SK-N-SH (cell line): ENCODE measurements at regions not wholly inside any gene's neighbourhood (a gene's known extent, or its start where the extent isn't known, plus 50 kb on each side); places are given as distances from the start of the nearest gene placed in this dataset.

Source experiments
- CTCF ChIA-PET: fragments of 300-600, 350-600 bp; formaldehyde crosslinking; extraction: SDS; loops from one replicate; lab custom pipeline; 2021; lab: Yijun Ruan, JAX
- POLR2A ChIA-PET: fragments of 350-600 bp; sonication (Branson Sonifier 250); formaldehyde crosslinking; extraction: SDS; loops from one replicate; lab custom pipeline; 2020; ENCODE audit warnings: antibody characterized with exemption, inconsistent platforms; lab: Yijun Ruan, JAX
- DNase-seq: peaks from one replicate; pipeline ENCODE4 v3.0.0; 2012
- H2AFZ ChIP-seq: fragments of 200-600 bp; sonication (generic); 2 replicates; pipeline ENCODE4 v1.8.1; 2016; ENCODE audit warnings: antibody characterized with exemption, mild to moderate bottlenecking, low read depth
- H3F3A ChIP-seq: fragments of 200-600 bp; sonication (generic); replicated peaks from 2 replicates; pipeline ENCODE3; 2016; ENCODE audit warnings: antibody characterized with exemption, mild to moderate bottlenecking; ENCODE audit not compliant: insufficient read depth
- H3K27ac ChIP-seq, 2 experiments: fragments of 200-500 bp in 1 of 2; fragments of 200-600 bp in 1 of 2; sonication (Bioruptor generic) in 1 of 2; sonication (generic), shearing (Covaris generic) in 1 of 2; 2 replicates each; pipeline versions ENCODE4 v1.5.1 to v1.6.1; 2014 to 2016; ENCODE audit warnings: low read depth in 2 of 2, inconsistent platforms in 1 of 2, low read length in 1 of 2, mild to moderate bottlenecking in 1 of 2, mixed read lengths in 1 of 2
- H3K27me3 ChIP-seq: fragments of 200-600 bp; sonication (generic), shearing (Covaris generic); 2 replicates; pipeline ENCODE4 v1.6.1; 2016; ENCODE audit warnings: mixed run types; ENCODE audit not compliant: insufficient read depth
- H3K36me3 ChIP-seq, 2 experiments: fragments of 200-500 bp in 1 of 2; fragments of 200-600 bp in 1 of 2; sonication (Bioruptor generic) in 1 of 2; sonication (generic) in 1 of 2; replicated peaks in 1 of 2; 2 replicates each; pipeline versions ENCODE3 to v1.5.1; 2014 to 2016; ENCODE audit warnings: low read length in 1 of 2, mild to moderate bottlenecking in 1 of 2; ENCODE audit not compliant: insufficient read depth in 2 of 2, control insufficient read depth in 1 of 2
- H3K4me1 ChIP-seq, 2 experiments: fragments of 200-500 bp in 1 of 2; fragments of 200-600 bp in 1 of 2; sonication (Bioruptor generic) in 1 of 2; sonication (generic), shearing (Covaris generic) in 1 of 2; 2 replicates each; pipeline versions ENCODE4 v1.5.1 to v1.6.1; 2014 to 2016; ENCODE audit warnings: low read depth in 1 of 2, low read length in 1 of 2, mixed run types in 1 of 2; ENCODE audit not compliant: insufficient read depth in 2 of 2, control insufficient read depth in 1 of 2
- H3K4me2 ChIP-seq: fragments of 200-600 bp; sonication (generic), shearing (Covaris generic); 2 replicates; pipeline ENCODE4 v1.6.1; 2017; ENCODE audit warnings: mixed run types
- H3K4me3 ChIP-seq, 2 experiments: fragments of 200-500 bp in 1 of 2; fragments of 200-600 bp in 1 of 2; sonication (Bioruptor generic) in 1 of 2; sonication (generic), shearing (Covaris generic) in 1 of 2; 2 replicates each; pipeline versions ENCODE4 v1.5.1 to v1.8.1; 2014 to 2016; ENCODE audit warnings: low read depth in 2 of 2, inconsistent platforms in 1 of 2, low read length in 1 of 2, mild to moderate bottlenecking in 1 of 2, mixed read lengths in 1 of 2, moderate library complexity in 1 of 2
- H3K79me2 ChIP-seq: fragments of 200-600 bp; sonication (generic); 2 replicates; pipeline ENCODE4 v1.8.1; 2017; ENCODE audit warnings: mild to moderate bottlenecking; ENCODE audit not compliant: insufficient read depth
- H3K9ac ChIP-seq: fragments of 200-600 bp; sonication (generic); 2 replicates; pipeline ENCODE4 v1.6.1; 2017; ENCODE audit warnings: mixed run types
- H3K9me2 ChIP-seq: fragments of 200-600 bp; sonication (generic); 2 replicates; pipeline ENCODE4 v1.6.1; 2017; ENCODE audit warnings: mixed run types
- H3K9me3 ChIP-seq: fragments of 200-600 bp; sonication (generic); 2 replicates; pipeline ENCODE4 v1.6.1; 2017; ENCODE audit warnings: mixed run types, mild to moderate bottlenecking, moderate library complexity
- H4K20me1 ChIP-seq: fragments of 200-600 bp; sonication (generic); 2 replicates; pipeline ENCODE4 v1.6.1; 2017; ENCODE audit warnings: mild to moderate bottlenecking, mixed run types; ENCODE audit not compliant: insufficient read depth
- EZH2phosphoT487 ChIP-seq: fragments of 200-600 bp; sonication (generic); IDR thresholded peaks from 2 replicates; pipeline ENCODE4 v1.6.1; 2017; ENCODE audit warnings: low read depth, mixed run types, mild to moderate bottlenecking, antibody characterized with exemption, moderate library complexity, borderline replicate concordance
- FOSL2 ChIP-seq: IDR thresholded peaks from 2 replicates; pipeline ENCODE4 v1.4.0; 2012; ENCODE audit warnings: low read depth, mild to moderate bottlenecking, moderate library complexity, borderline replicate concordance
- FOXJ3 ChIP-seq: sonication (generic); formaldehyde crosslinking; IDR thresholded peaks from 2 replicates; pipeline ENCODE4 v1.5.1; 2020; ENCODE audit warnings: mild to moderate bottlenecking, missing genetic modification reagents
- GABPA ChIP-seq: IDR thresholded peaks from 2 replicates; pipeline ENCODE4 v1.4.0; 2012; ENCODE audit warnings: low read depth, mild to moderate bottlenecking
- GATA2 ChIP-seq: sonication (generic); formaldehyde crosslinking; IDR thresholded peaks from 2 replicates; pipeline ENCODE4 v1.5.0; 2020; ENCODE audit warnings: mild to moderate bottlenecking, missing genetic modification reagents
- MEF2A ChIP-seq: IDR thresholded peaks from 2 replicates; pipeline ENCODE4 v1.4.0; 2012; ENCODE audit warnings: low read depth, borderline replicate concordance
- NFIC ChIP-seq: IDR thresholded peaks from 2 replicates; pipeline ENCODE4 v1.4.0; 2012; ENCODE audit warnings: borderline replicate concordance
- NRF1 ChIP-seq: IDR thresholded peaks from 2 replicates; pipeline ENCODE4 v1.6.1; 2012; ENCODE audit warnings: low read depth, mild to moderate bottlenecking, low read length
- POLR2AphosphoS5 ChIP-seq: IDR thresholded peaks from 2 replicates; pipeline ENCODE4 v1.6.1; 2012; ENCODE audit warnings: low read depth, low read length
- RCOR1 ChIP-seq: fragments of 150-350 bp; IDR thresholded peaks from 2 replicates; pipeline ENCODE4 v1.6.1; 2017; ENCODE audit warnings: antibody characterized with exemption, low read length
- RFX5 ChIP-seq: IDR thresholded peaks from 2 replicates; pipeline ENCODE4 v1.6.1; 2012; ENCODE audit warnings: mild to moderate bottlenecking, improper control_type of control experiment, low read length
- RXRA ChIP-seq: IDR thresholded peaks from 2 replicates; pipeline ENCODE4 v1.4.0; 2012; ENCODE audit warnings: low read depth, mild to moderate bottlenecking, borderline replicate concordance
- SIN3A ChIP-seq: IDR thresholded peaks from 2 replicates; pipeline ENCODE4 v1.6.1; 2012; ENCODE audit warnings: low read depth, mild to moderate bottlenecking, low read length, moderate library complexity, borderline replicate concordance
- SMC3 ChIP-seq: IDR thresholded peaks from 2 replicates; pipeline ENCODE4 v1.6.1; 2012; ENCODE audit warnings: low read depth, low read length, improper control_type of control experiment
- TCF12 ChIP-seq: IDR thresholded peaks from 2 replicates; pipeline ENCODE4 v1.4.0; 2012
- TEAD4 ChIP-seq: IDR thresholded peaks from 2 replicates; pipeline ENCODE4 v1.4.0; 2012; ENCODE audit warnings: mild to moderate bottlenecking, borderline replicate concordance; ENCODE audit not compliant: insufficient read depth
- USF2 ChIP-seq: fragments of 150-350 bp; IDR thresholded peaks from 2 replicates; pipeline ENCODE4 v1.6.1; 2017; ENCODE audit warnings: antibody characterized with exemption, low read length, low read depth, borderline replicate concordance
- YY1 ChIP-seq: IDR thresholded peaks from 2 replicates; pipeline ENCODE4 v1.4.0; 2012; ENCODE audit warnings: low read depth, mild to moderate bottlenecking
- WGBS: methylation state at CpG from one replicate; pipeline ENCODE4 v1.1.6; 2017; ENCODE audit warnings: low lambda C conversion rate; 5-methylcytosine and 5-hydroxymethylcytosine counted together
- TF ChIP-seq, protein P1 (sequence below): IDR thresholded peaks from 2 replicates; pipeline ENCODE4; 2012

DNA sequence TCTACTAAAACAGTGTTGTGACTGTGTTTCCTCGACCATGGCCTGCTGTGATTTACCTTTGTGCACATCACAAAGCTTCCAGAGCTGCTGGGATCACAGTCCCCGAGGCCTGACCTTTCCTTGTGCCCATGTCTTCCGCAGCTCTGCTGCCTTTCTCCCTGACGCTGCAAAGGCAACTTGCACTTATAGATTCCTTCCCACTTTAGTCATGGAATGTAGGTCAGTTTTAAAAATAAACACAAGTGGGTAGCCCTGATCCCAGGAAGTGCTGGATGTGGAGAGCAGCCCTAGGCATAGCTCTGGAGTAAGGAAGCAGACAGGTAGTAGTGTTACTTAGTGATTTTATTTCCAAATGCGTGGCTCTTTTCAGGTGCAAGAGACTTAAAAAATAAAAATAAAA lies 825.7 kb downstream of the AACS start (continued):
- TF ChIP-seq NFIC (no peak), FOSL2 (no peak), SMC3 (no peak), TCF12 (no peak), SIN3A (no peak), RXRA (no peak), YY1 (no peak), TEAD4 (no peak), NRF1 (no peak)
- TF ChIP-seq, all 33 proteins: peak for 0

- Histone ChIP-seq H3K9ac (no peak overlapping the region), H3K4me1 (no peaks in the 10 kb centered on the region), H3F3A (no peaks in the 10 kb centered on the region), H3K4me2 (no peak overlapping the region), H3K27me3 (no peaks in the 10 kb centered on the region), H4K20me1 (no peaks in the 10 kb centered on the region)
- no peak for DNase-seq
- TF ChIP-seq EZH2phosphoT487 (no peak), SMC3 (no peak), POLR2AphosphoS5 (no peak), TEAD4 (no peak)
- TF ChIP-seq, protein P1, sequence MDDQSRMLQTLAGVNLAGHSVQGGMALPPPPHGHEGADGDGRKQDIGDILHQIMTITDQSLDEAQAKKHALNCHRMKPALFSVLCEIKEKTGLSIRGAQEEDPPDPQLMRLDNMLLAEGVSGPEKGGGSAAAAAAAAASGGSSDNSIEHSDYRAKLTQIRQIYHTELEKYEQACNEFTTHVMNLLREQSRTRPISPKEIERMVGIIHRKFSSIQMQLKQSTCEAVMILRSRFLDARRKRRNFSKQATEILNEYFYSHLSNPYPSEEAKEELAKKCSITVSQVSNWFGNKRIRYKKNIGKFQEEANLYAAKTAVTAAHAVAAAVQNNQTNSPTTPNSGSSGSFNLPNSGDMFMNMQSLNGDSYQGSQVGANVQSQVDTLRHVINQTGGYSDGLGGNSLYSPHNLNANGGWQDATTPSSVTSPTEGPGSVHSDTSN = no peak
- TF ChIP-seq, all 33 proteins: peak for 0
- H3K27ac ChIP-seq = no peak overlapping the region
- 40% methylated on average over 1 of the region's 1 CpG for whole genome bisulfite sequencing
- no peaks in the 10 kb centered on the region for H3K9me2 ChIP-seq
- no peaks in the 10 kb centered on the region for H3K36me3 ChIP-seq
- no peak overlapping the region for H2AFZ ChIP-seq
- H3K79me2 ChIP-seq = no peaks in the 10 kb centered on the region
- CTCF ChIA-PET = no interaction called here
- H3K9me3 ChIP-seq = no peaks in the 10 kb centered on the region
- POLR2A ChIA-PET = no interaction called here
- no peak overlapping the region for H3K4me3 ChIP-seq
These were observed 827.0 kb downstream of the AACS start for GRCh38 chr12:125892276-125892675.

- Histone ChIP-seq H3K4me2 (no peak overlapping the region), H3K4me3 (no peak overlapping the region), H3K9me3 (no peaks in the 10 kb centered on the region), H3K79me2 (no peaks in the 10 kb centered on the region), H3K27ac (no peak overlapping the region), H3K36me3 (no peaks in the 10 kb centered on the region), H3K9me2 (no peaks in the 10 kb centered on the region), H3K27me3 (no peaks in the 10 kb centered on the region), H4K20me1 (no peaks in the 10 kb centered on the region), H2AFZ (no peak overlapping the region), H3K9ac (no peak overlapping the region), H3F3A (no peaks in the 10 kb centered on the region), H3K4me1 (no peaks in the 10 kb centered on the region)
- WGBS = 11% methylated on average over 2 of the region's 2 CpGs
- POLR2A ChIA-PET = no interaction called here
- CTCF ChIA-PET = no interaction called here
- no peak for TF ChIP-seq GATA2 (CRISPR knock-in tag)
- TF ChIP-seq RFX5 = no peak
- TF ChIP-seq MEF2A = no peak
- TF ChIP-seq SIN3A = no peak
- TF ChIP-seq RCOR1 = no peak
- TF ChIP-seq USF2 = no peak
- TF ChIP-seq FOXJ3 = no peak
- TF ChIP-seq NFIC = no peak
- no peak for TF ChIP-seq GABPA
- no peak for DNase-seq
These were observed 837.8 kb downstream of the AACS start for GRCh38 chr12:125902991-125903390.
